Loucy (cell line): ENCODE measurements at regions not wholly inside any gene's neighbourhood (a gene's known extent, or its start where the extent isn't known, plus 50 kb on each side); places are given as distances from the start of the nearest gene placed in this dataset.

Source experiments
- CTCF ChIP-seq: fragments of 200-600 bp; sonication (generic); conservative IDR thresholded peaks from 2 replicates; pipeline ENCODE4 v1.5.1; 2014; ENCODE audit warnings: mild to moderate bottlenecking, antibody characterized with exemption, low read length
- EZH2phosphoT487 ChIP-seq: fragments of 200-600 bp; IDR thresholded peaks from 2 replicates; pipeline ENCODE4 v1.6.1; 2018; ENCODE audit warnings: antibody characterized with exemption, mild to moderate bottlenecking, moderate library complexity, borderline replicate concordance

- TF ChIP-seq CTCF (no peak), EZH2phosphoT487 (no peak)
Observed at GRCh38 chr11:81072273-81072672, 1631.4 kb upstream of the TENM4 start.
